GM18868 (cell line): ENCODE measurements at regions not wholly inside any gene's neighbourhood (a gene's known extent, or its start where the extent isn't known, plus 50 kb on each side); places are given as distances from the start of the nearest gene placed in this dataset.

Source experiments
- ATAC-seq: cut with Tn5 transposase; IDR thresholded peaks from one replicate; pipeline ENCODE4 v1.9.1; 2021; ENCODE audit warnings: mild to moderate bottlenecking, moderate library complexity; ENCODE audit not compliant: unreplicated experiment

DNA sequence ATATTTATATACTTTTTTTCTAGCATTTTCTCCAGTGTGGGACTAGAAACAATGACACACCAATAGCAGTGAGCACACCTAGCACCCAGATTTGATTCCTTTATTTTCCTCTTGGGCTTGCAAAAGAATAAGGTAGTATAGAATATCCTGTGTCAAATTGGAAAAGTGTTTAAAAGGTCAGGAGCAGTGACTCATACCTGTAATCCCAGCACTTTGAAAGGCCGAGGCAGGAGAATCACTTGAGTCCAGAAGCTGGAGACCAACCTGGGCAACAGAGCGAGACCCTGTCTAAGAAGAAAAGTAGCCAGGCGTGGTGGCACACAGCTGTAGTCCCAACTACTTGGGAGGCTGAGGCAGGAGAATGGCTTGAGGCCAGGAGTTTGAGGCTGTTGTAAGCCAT, 53.8 kb upstream of the SGPP1 start:
- no peak for ATAC-seq

DNA sequence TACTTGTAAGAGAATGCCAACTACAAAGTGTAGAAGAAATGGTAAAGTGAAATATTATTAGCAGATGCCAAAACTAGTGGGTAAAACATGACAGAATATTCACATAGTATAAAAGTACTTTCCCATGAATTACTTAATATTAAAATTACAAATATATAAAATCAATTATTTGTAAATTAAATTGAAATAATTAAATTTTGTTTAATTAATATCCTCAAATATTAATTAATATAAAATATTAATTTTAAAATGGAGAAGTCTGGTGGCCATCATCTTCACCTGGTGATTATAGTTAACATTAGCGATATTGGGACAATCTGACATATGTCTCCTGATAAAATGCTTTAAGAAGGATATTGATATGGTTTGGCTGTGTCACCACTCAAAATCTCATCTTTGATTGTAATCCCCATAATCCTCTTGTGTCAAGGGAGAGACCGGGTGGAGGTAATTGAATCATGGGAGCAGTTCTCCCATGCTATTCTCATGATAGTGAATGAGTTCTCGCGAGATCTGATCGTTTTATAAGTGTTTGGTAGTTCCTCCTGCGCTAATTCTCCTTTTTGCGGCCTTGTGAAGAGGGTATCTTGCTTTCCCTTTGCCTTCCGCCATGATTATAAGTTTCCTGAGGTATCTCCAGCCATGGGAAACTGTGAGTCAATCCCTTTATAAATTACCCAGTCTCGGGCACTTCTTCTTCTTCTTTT, 55.0 kb upstream of the SGPP1 start:
- ATAC-seq: no peak

DNA sequence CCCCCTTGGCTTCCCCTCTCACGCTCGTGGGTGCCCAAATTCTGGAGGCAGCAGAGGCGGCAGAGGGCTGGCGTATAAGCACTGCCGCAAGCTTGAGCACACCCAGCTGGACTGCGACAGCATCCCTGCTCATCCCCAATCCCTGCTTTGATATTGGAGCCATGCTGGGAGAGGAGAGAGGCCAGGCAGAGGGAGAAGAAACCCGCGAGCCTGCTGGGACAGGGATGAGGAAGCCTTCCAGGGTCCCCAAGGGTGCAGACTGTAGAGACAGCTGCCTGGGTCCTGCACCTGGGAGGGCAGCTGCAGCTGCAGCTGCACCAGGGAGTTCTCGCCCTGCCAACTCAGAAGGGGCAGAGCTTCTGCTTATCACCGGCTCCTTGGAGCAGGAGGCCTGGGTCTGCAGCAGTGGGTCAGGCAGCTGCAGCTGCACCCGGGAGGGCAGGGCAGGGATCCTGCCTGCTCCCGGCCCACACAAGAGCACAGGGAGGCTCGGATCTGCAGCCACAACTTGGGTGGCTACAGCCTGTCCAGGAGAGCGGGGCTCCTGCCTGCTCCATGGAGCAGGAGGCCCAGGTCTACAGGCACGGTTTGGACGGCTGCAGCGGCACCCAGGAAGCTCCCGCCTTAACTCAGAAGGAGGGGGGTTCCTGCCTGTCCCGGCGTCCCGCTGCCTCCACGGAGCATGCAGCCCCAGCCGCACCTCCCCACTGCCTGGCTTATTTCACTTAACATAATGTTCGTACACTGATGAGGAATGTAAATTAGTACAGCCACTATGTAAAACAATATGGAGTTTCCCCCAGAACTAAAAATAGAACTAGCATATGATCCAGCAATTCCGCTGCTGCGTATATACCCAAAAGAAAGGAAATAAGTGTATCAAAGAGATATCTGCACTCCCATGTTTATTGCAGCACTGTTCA, 60.4 kb upstream of the SGPP1 start:
- ATAC-seq: no peak

DNA sequence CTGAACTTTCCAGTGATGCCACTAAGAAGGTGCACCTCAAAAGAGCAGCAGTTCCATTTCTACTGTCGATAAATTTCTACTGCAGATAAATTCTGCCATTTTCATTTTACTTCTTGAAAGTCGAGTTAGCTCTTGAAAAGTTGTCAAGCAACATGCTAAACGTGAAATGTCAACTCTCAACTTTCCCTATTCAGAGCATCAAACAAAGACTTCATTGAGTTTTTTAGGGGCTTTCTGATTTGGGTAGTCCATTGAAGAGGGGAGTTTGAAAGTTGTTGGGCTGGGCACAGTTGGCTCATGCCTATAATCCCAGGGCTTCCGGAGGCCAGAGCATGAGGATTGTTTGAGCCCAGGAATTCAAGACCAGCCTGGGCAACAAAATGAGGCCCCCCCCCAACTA, 59.4 kb upstream of the SYNE2 start:
- no peak for ATAC-seq

DNA sequence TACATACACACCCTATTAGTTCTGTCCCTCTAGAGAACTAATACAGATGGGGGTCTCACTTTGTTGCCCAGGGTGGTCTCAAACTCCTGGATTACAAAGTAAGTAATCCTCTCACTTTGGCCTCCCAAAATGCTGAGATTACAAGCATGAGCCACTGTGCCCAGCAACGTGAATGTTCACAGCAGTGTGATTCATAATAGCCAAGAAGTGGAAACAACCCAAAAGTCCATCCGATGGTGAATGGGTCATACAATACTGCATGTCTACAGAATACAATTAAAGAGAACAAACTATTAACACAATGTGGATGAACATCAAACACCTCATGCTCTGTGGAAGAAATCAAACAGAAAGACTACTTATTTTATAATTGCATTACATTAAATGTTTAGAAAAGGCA, 57.3 kb upstream of the SYNE2 start:
- peak; percentile 70 for ATAC-seq

DNA sequence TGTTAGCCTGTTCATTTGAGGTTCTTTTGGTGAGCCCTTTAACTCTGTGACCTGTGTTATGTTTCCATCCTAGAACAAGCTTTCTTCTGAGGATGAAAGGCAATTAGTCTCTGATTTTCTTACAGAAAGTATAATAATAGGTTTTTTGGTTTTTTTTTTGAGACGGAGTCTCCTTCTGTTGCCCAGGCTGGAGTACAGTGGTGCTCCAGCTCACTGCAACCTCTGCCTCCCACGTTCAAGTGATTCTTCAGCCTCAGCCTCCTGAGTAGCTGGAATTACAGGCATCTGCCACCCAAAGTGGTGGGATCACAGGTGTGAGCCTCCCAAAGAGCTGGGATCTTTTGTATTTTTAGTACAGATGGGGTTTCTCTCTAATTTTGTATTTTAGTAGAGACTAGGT, 52.7 kb upstream of the SYNE2 start:
- no peak for ATAC-seq

DNA sequence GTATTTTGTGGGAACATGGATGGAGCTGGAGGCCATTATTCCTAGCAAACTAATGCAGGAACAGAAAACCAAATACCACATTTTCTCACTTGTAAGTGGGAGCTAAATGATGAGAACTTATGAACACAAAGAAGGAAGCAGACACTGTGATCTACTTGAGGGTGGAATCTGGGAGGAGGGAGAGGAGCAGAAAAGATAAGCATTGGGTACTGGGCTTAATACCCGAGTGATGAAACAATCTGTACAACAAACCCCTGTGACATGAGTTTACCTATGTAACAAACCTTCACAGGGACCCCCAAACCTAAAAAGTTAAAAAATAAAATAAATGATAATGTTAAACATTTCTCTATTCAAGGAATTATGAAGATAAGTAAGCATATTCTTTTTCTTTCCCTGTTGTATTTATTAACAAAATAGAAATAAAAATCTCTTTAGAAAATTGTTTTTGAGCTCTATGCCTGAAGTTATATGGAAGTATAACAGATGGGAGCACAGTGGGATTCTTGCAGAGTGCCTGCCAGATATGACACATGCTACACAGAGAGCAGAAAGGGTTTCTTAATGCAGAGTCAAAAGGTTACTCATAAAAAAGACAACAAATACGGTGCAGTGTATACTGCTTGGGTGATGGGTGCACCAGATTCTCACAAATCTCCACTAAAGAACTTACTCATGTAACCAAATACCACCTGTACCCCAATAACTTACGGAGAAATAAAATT, 52.0 kb upstream of the SYNE2 start:
- ATAC-seq: no peak
